ENCODE measurements at regions not wholly inside any gene's neighbourhood (a gene's known extent, or its start where the extent isn't known, plus 50 kb on each side); places are given as distances from the start of the nearest gene placed in this dataset.

DNA sequence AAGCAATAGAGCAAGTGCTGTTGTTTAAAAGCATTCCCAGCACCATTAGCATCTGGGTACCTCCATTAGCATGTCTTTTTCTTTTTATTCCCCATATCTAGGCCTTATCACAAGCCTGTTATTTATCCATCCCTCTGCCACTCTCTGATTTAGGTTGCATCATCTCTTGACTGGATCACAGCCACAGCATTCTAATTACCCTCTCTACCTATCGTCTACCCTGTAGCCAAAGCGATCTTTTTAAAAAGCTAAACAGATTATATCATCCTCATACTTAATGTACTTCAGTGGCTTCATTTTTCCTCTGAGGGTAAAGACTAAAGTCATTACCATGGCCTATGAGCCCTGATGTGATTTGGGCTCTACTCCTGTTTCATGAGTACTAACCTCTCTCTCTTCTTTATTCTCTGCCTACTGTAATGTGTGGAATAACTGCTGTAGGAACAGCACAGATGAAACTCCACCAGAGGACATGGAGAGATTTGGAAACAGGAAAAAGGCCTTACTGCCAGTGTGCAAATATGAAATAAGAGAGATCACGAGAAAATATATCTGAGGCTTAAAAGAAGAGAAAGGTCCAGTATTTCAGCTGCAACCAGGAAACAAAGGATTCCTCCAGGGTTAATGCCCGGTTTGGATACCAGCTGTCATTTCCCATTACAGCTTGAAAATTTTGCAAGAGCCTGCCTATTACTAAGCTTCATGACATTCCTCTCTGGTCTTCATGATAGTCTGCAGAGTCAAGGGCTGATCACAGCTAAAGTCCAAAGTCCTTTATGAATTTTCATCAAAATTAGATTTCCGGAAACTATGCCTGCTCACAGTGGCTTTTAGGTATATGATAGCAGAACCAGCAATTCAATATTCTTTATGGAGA lies 422.5 kb upstream of the PDE3A start:
- in situ Hi-C loops (cut with MboI; ENCODE audit: low sequenced_read_pairs, unreplicated experiment), result no loop called here
- no peak for DNase-seq (ENCODE audit: low spot score)
- TF ChIP-seq, protein P1, sequence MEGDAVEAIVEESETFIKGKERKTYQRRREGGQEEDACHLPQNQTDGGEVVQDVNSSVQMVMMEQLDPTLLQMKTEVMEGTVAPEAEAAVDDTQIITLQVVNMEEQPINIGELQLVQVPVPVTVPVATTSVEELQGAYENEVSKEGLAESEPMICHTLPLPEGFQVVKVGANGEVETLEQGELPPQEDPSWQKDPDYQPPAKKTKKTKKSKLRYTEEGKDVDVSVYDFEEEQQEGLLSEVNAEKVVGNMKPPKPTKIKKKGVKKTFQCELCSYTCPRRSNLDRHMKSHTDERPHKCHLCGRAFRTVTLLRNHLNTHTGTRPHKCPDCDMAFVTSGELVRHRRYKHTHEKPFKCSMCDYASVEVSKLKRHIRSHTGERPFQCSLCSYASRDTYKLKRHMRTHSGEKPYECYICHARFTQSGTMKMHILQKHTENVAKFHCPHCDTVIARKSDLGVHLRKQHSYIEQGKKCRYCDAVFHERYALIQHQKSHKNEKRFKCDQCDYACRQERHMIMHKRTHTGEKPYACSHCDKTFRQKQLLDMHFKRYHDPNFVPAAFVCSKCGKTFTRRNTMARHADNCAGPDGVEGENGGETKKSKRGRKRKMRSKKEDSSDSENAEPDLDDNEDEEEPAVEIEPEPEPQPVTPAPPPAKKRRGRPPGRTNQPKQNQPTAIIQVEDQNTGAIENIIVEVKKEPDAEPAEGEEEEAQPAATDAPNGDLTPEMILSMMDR (IDR thresholded peaks at IDR 0.05; ENCODE audit: borderline replicate concordance, control extremely low read depth, extremely low read depth, insufficient read depth, missing control alignments), result no peak

DNA sequence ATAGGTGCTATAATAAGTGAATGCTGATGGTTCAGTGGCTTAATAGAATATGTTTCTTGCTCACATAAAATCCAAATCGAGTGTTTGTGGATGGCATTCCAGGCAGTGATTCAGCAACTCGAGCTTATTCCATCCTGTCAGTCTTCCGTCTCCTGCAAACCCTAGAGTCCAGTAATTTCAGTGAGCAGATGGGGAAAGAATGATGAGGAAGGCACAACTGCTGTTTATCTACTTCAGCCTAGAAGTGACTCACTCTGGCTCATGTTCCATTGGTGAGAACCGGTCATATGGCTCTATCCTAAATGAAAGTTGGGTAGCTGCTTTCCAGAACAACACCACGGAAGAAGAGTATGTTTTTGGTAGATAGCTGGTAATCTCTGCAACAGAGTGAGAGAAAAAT lies 421.8 kb upstream of the PDE3A start:
- TF ChIP-seq, protein P1 (IDR thresholded peaks at IDR 0.05; ENCODE audit: borderline replicate concordance, control extremely low read depth, extremely low read depth, insufficient read depth, missing control alignments), result no peak
- in situ Hi-C loops (cut with MboI; ENCODE audit: low sequenced_read_pairs, unreplicated experiment), result no loop called here
- no peak for DNase-seq (ENCODE audit: low spot score)

DNA sequence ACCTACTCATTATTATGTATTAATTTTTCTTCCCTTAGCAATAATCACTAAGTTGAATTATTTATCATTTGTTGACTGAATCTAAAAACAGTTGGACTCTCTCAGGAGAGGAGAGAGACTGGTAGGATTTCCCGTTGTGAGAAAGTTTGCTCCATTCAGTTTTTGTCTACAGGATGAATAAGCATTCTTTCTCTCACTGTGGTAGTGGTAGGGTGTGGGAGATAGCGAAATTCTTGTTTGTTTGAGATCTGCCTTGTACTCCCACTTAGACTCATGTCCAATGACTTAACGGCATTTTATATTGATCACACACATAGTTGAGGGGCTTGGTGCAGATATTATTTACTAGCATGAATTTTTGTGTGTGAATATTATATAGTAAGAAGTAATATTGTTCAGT lies 421.0 kb upstream of the PDE3A start:
- in situ Hi-C loops (cut with MboI; ENCODE audit: low sequenced_read_pairs, unreplicated experiment), result no loop called here
- TF ChIP-seq, protein P1 (IDR thresholded peaks at IDR 0.05; ENCODE audit: borderline replicate concordance, control extremely low read depth, extremely low read depth, insufficient read depth, missing control alignments), result no peak
- DNase-seq (ENCODE audit: low spot score), result no peak

DNA sequence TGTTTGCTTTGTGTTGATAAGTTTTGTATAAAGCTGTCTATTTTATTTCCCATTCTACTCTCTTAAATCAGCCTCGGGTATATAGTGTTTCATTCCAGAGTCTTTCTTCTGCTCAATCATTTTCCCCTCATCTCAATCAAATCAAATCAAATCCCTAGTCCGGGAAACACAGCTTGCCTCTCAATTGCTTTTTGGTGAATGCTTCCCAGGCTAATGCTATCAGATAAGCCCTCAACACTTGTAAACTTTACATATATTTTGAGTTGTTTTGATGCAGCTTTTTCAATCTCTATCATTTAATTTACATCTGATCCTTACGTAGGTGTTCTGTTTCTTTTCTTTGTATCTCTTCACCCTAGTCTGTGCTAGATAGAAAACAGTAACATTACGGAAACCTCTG lies 416.7 kb upstream of the PDE3A start:
- TF ChIP-seq, protein P1 (IDR thresholded peaks at IDR 0.05; ENCODE audit: borderline replicate concordance, control extremely low read depth, extremely low read depth, insufficient read depth, missing control alignments), result no peak
- in situ Hi-C loops (cut with MboI; ENCODE audit: low sequenced_read_pairs, unreplicated experiment), result no loop called here
- no peak for DNase-seq (ENCODE audit: low spot score)

DNA sequence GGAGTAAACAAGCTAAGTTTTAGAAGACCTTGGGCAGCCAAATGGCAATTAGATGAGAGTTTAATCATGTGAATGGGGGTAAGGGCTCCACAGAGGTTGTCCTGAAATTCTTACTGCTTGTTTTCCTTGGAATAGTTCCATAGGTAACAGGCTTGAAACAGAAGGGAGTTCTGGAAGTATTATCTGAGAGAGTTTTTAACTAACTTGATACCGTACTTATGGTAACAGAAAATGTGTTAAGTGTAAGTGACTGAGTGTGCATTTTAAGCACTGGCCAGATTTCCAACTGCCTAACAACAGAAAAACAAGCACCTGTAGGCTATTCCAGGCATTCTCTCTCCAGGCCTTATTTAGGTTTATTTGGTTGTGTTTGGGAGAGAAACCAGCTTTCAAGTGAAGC lies 414.6 kb upstream of the PDE3A start:
- TF ChIP-seq, protein P1 (IDR thresholded peaks at IDR 0.05; ENCODE audit: borderline replicate concordance, control extremely low read depth, extremely low read depth, insufficient read depth, missing control alignments), result no peak
- in situ Hi-C loops (cut with MboI; ENCODE audit: low sequenced_read_pairs, unreplicated experiment), result no loop called here
- no peak for DNase-seq (ENCODE audit: low spot score)

DNA sequence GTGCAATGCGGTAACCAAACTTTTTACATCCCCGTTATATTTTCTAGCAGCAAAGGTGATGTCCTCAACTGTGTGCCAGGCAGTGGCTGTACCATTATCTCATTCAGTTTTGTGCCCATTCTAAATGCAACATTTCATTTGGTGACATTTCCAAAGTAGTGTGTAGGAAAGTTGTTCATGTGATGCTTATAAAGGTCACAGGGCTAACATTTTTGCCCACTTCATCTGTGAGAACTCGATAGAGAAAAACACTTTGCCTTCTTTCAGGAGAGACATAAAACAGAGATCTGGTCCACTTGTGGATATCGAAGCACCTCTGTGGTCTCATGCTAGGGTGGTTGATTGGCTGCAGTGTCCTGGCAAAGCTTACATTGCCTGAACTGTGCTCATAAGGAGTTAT lies 414.2 kb upstream of the PDE3A start:
- DNase-seq (ENCODE audit: low spot score), result no peak
- in situ Hi-C loops (cut with MboI; ENCODE audit: low sequenced_read_pairs, unreplicated experiment), result no loop called here
- TF ChIP-seq, protein P1 (IDR thresholded peaks at IDR 0.05; ENCODE audit: borderline replicate concordance, control extremely low read depth, extremely low read depth, insufficient read depth, missing control alignments), result no peak
